HepG2 (cell line): ENCODE measurements at regions not wholly inside any gene's neighbourhood (a gene's known extent, or its start where the extent isn't known, plus 50 kb on each side); places are given as distances from the start of the nearest gene placed in this dataset.

Experiments used
- EZH2 ChIP-seq: conservative IDR thresholded peaks from 2 replicates; pipeline ENCODE4 v1.6.1; 2012; ENCODE audit warnings: mild to moderate bottlenecking, low read depth, low read length, moderate library complexity
- HOXA7 ChIP-seq: sonication (generic); formaldehyde crosslinking; IDR thresholded peaks from 2 replicates; pipeline ENCODE4 v1.8.1; 2022; ENCODE audit warnings: mild to moderate bottlenecking, missing genetic modification reagents, moderate library complexity
- ZNF572 ChIP-seq: sonication (generic); formaldehyde crosslinking; IDR thresholded peaks from 2 replicates; pipeline ENCODE4 v1.5.1; 2020; ENCODE audit warnings: mild to moderate bottlenecking, missing genetic modification reagents

- TF ChIP-seq EZH2 (no peak), ZNF572 (CRISPR knock-in tag) (no peak), HOXA7 (CRISPR knock-in tag) (no peak)
Observed at GRCh38 chr1:119235120-119235519, 94.7 kb upstream of the WARS2 start.
